ENCODE measurements at regions not wholly inside any gene's neighbourhood (a gene's known extent, or its start where the extent isn't known, plus 50 kb on each side); places are given as distances from the start of the nearest gene placed in this dataset.

DNA sequence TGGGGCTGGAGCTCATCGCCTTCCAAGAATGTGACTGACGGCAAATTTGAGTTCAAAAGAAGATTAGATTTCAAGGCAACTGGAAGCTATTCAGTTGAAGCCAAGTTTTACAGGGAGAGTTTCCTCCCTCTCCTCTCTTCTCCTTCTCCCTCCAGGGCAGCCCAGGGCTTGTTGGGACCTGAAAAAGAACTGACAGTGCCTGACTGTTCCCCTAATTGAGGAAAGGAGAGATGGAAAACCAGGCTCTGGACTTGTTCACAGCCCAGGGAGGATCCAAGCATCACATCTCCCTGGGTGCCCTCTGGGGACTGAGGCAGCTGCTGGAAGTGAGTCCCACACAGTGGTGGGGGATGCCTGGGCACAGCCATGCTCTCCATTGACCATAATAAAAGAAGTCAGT, 88.1 kb downstream of the THNSL2 start:
- Mint-ChIP-seq H3K36me3 (ENCODE audit: low read depth, unreplicated experiment) (peaks cover 2% of the 10 kb centered on the region), H3K4me3 (ENCODE audit: unreplicated experiment) (no peak overlapping the region), H3K27ac (ENCODE audit: unreplicated experiment) (no peak overlapping the region), H3K27me3 (ENCODE audit: low read depth, unreplicated experiment) (peaks cover 30% of the 10 kb centered on the region), H3K4me1 (ENCODE audit: low read depth, unreplicated experiment) (no peaks in the 10 kb centered on the region), H3K9me3 (ENCODE audit: unreplicated experiment) (no peaks in the 10 kb centered on the region)
- Histone ChIP-seq H3K4me3 (ENCODE audit: insufficient read depth, low read depth, low read length) (no peak overlapping the region), H3K9me3 (ENCODE audit: insufficient read depth, low read depth, low read length) (no peaks in the 10 kb centered on the region), H3K27ac (ENCODE audit: low read depth, low read length) (no peak overlapping the region), H2AFZ (ENCODE audit: low read depth, low read length) (no peak overlapping the region), H3K36me3 (ENCODE audit: insufficient read depth, low read length) (no peaks in the 10 kb centered on the region), H3K4me2 (ENCODE audit: low read length) (no peak overlapping the region), H3K79me2 (ENCODE audit: insufficient read depth, low read length) (no peaks in the 10 kb centered on the region), H3K4me1 (ENCODE audit: insufficient read depth, low read length) (no peaks in the 10 kb centered on the region), H3K9ac (ENCODE audit: low read length) (no peak overlapping the region), H4K20me1 (ENCODE audit: insufficient read depth, low read length) (no peaks in the 10 kb centered on the region), H3K27me3 (ENCODE audit: insufficient read depth, low read length) (peaks cover 4% of the 10 kb centered on the region)
- TF ChIP-seq EZH2 (IDR thresholded peaks at IDR 0.05; ENCODE audit: insufficient read depth, low read length) (no peak), CTCF (IDR thresholded peaks at IDR 0.05; ENCODE audit: insufficient read depth, low read depth, low read length) (no peak)
- DNase-seq (ENCODE audit: low read depth) = no peak
- FAIRE-seq = no peak

DNA sequence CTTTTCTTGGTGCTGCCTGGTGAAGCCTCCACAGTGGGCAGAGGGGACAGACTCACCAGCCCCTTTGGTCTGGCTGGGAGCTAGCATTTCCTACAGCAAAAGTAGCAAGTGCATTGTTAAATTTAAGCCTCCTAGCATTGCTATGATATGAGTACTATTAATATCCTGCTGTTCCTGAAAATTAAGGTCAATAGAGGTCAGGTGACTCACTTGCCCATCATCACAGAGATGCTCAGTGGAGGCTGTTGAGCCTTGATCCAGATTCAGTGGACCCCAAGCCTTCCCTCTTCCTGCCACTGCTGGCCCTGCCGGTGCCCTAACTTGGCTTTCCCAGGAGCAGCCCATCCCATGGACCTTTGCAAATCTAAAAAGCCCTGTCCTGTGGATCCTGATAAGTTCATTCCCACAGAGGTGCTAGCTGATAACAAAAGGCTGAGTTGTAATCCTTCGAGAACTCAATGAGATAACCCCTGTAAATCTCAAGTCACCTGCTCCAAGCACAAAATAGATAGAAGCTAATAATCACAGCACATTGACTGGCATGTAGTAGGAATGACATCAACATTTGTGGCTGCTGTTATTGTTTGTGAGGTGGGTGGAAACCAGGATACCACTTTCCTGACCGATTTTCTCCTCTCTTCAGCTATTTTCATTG, 84.4 kb downstream of the THNSL2 start:
- Mint-ChIP-seq H3K4me1 (ENCODE audit: low read depth, unreplicated experiment) (no peaks in the 10 kb centered on the region), H3K4me3 (ENCODE audit: unreplicated experiment) (no peak overlapping the region), H3K27me3 (ENCODE audit: low read depth, unreplicated experiment) (peaks cover 28% of the 10 kb centered on the region), H3K36me3 (ENCODE audit: low read depth, unreplicated experiment) (peaks cover 2% of the 10 kb centered on the region), H3K9me3 (ENCODE audit: unreplicated experiment) (peaks cover 1% of the 10 kb centered on the region), H3K27ac (ENCODE audit: unreplicated experiment) (no peak overlapping the region)
- no peak for DNase-seq (ENCODE audit: low read depth)
- Histone ChIP-seq H3K9ac (ENCODE audit: low read length) (no peak overlapping the region), H3K4me1 (ENCODE audit: insufficient read depth, low read length) (no peaks in the 10 kb centered on the region), H3K27me3 (ENCODE audit: insufficient read depth, low read length) (peaks cover under 1% of the 10 kb centered on the region), H3K9me3 (ENCODE audit: insufficient read depth, low read depth, low read length) (no peaks in the 10 kb centered on the region), H3K4me2 (ENCODE audit: low read length) (no peak overlapping the region), H3K79me2 (ENCODE audit: insufficient read depth, low read length) (no peaks in the 10 kb centered on the region), H2AFZ (ENCODE audit: low read depth, low read length) (no peak overlapping the region), H4K20me1 (ENCODE audit: insufficient read depth, low read length) (no peaks in the 10 kb centered on the region), H3K27ac (ENCODE audit: low read depth, low read length) (no peak overlapping the region), H3K4me3 (ENCODE audit: insufficient read depth, low read depth, low read length) (no peak overlapping the region), H3K36me3 (ENCODE audit: insufficient read depth, low read length) (no peaks in the 10 kb centered on the region)
- TF ChIP-seq EZH2 (IDR thresholded peaks at IDR 0.05; ENCODE audit: insufficient read depth, low read length) = no peak
- TF ChIP-seq CTCF (IDR thresholded peaks at IDR 0.05; ENCODE audit: insufficient read depth, low read depth, low read length) = no peak
- no peak for FAIRE-seq

GRCh38 chr2:88253997-88254396, 83.9 kb downstream of the THNSL2 start:
- Mint-ChIP-seq H3K36me3 (ENCODE audit: low read depth, unreplicated experiment) (peaks cover 2% of the 10 kb centered on the region), H3K4me1 (ENCODE audit: low read depth, unreplicated experiment) (no peaks in the 10 kb centered on the region), H3K27ac (ENCODE audit: unreplicated experiment) (no peak overlapping the region), H3K27me3 (ENCODE audit: low read depth, unreplicated experiment) (peaks cover 28% of the 10 kb centered on the region), H3K9me3 (ENCODE audit: unreplicated experiment) (peaks cover 1% of the 10 kb centered on the region), H3K4me3 (ENCODE audit: unreplicated experiment) (no peak overlapping the region)
- Histone ChIP-seq H3K4me2 (ENCODE audit: low read length) (no peak overlapping the region), H3K4me1 (ENCODE audit: insufficient read depth, low read length) (no peaks in the 10 kb centered on the region), H2AFZ (ENCODE audit: low read depth, low read length) (no peak overlapping the region), H3K9me3 (ENCODE audit: insufficient read depth, low read depth, low read length) (no peaks in the 10 kb centered on the region), H3K27ac (ENCODE audit: low read depth, low read length) (no peak overlapping the region), H3K27me3 (ENCODE audit: insufficient read depth, low read length) (no peaks in the 10 kb centered on the region), H3K4me3 (ENCODE audit: insufficient read depth, low read depth, low read length) (no peak overlapping the region), H4K20me1 (ENCODE audit: insufficient read depth, low read length) (no peaks in the 10 kb centered on the region), H3K9ac (ENCODE audit: low read length) (no peak overlapping the region), H3K79me2 (ENCODE audit: insufficient read depth, low read length) (no peaks in the 10 kb centered on the region), H3K36me3 (ENCODE audit: insufficient read depth, low read length) (no peaks in the 10 kb centered on the region)
- TF ChIP-seq CTCF (IDR thresholded peaks at IDR 0.05; ENCODE audit: insufficient read depth, low read depth, low read length) (no peak), EZH2 (IDR thresholded peaks at IDR 0.05; ENCODE audit: insufficient read depth, low read length) (no peak)
- DNase-seq (ENCODE audit: low read depth) (no peak), FAIRE-seq (no peak)
